ENCODE measurements at regions not wholly inside any gene's neighbourhood (a gene's known extent, or its start where the extent isn't known, plus 50 kb on each side); places are given as distances from the start of the nearest gene placed in this dataset.

GRCh38 chr14:94882401-94882800 lies 112.5 kb upstream of the GSC start:
- TF ChIP-seq CTCF (IDR thresholded peaks at IDR 0.05; ENCODE audit: poor library complexity) (no peak), EZH2 (IDR thresholded peaks at IDR 0.05; ENCODE audit: borderline replicate concordance) (no peak), EZH2phosphoT487 (IDR thresholded peaks at IDR 0.05; ENCODE audit: low read depth, severe bottlenecking, unreplicated experiment) (no peak)
